GM12878 (cell line): ENCODE measurements at regions not wholly inside any gene's neighbourhood (a gene's known extent, or its start where the extent isn't known, plus 50 kb on each side); places are given as distances from the start of the nearest gene placed in this dataset.
A peak's percentile ranks its signal among the peaks of the same experiment; 100 is the strongest.

Experiments
- ATF3 ChIP-seq: IDR thresholded peaks from 2 replicates; pipeline ENCODE4 v1.6.1; 2011; ENCODE audit warnings: low read depth, mild to moderate bottlenecking, low read length, moderate library complexity, borderline replicate concordance; ENCODE audit errors: extremely low read depth
- BCL3 ChIP-seq: IDR thresholded peaks from 2 replicates; pipeline ENCODE4 v1.6.1; 2011; ENCODE audit warnings: borderline replicate concordance, low read depth, mild to moderate bottlenecking, moderate library complexity, low read length; ENCODE audit not compliant: insufficient read depth, poor library complexity, severe bottlenecking
- BRCA1 ChIP-seq: IDR thresholded peaks from 2 replicates; pipeline ENCODE4 v1.6.1; 2011; ENCODE audit warnings: low read depth, low read length, improper control_type of control experiment
- CBFB ChIP-seq: IDR thresholded peaks from 2 replicates; pipeline ENCODE4 v1.6.1; 2016; ENCODE audit warnings: antibody characterized with exemption, low read depth
- CREM ChIP-seq: IDR thresholded peaks from 2 replicates; pipeline ENCODE4 v1.6.1; 2014; ENCODE audit warnings: antibody characterized with exemption, low read depth
- GATAD2B ChIP-seq: fragments of 450-650 bp; conservative IDR thresholded peaks from 2 replicates; pipeline ENCODE4 v1.6.1; 2017; ENCODE audit warnings: low read depth, mild to moderate bottlenecking, moderate library complexity
- HDAC2 ChIP-seq: fragments of 200-600 bp; sonication (generic); IDR thresholded peaks from 2 replicates; pipeline ENCODE4 v1.6.1; 2017
- IKZF1 ChIP-seq: fragments of 450-650 bp; conservative IDR thresholded peaks from 2 replicates; pipeline ENCODE4 v1.6.1; 2017; ENCODE audit warnings: antibody characterized with exemption, mild to moderate bottlenecking
- IRF3 ChIP-seq: fragments of 450-650 bp; IDR thresholded peaks from 2 replicates; pipeline ENCODE4 v1.6.1; 2014; ENCODE audit warnings: mild to moderate bottlenecking
- IRF5 ChIP-seq: fragments of 450-650 bp; IDR thresholded peaks from 2 replicates; pipeline ENCODE4 v1.6.1; 2017; ENCODE audit warnings: borderline replicate concordance
- MEF2B ChIP-seq: fragments of 450-650 bp; IDR thresholded peaks from 2 replicates; pipeline ENCODE4 v1.6.1; 2018; ENCODE audit warnings: mild to moderate bottlenecking, moderate library complexity; ENCODE audit not compliant: partially characterized antibody, poor library complexity, severe bottlenecking
- MLLT1 ChIP-seq: fragments of 450-650 bp; IDR thresholded peaks from 2 replicates; pipeline ENCODE4 v1.6.1; 2016; ENCODE audit warnings: mild to moderate bottlenecking
- MTA3 ChIP-seq: IDR thresholded peaks from 2 replicates; pipeline ENCODE4 v1.6.1; 2012; ENCODE audit warnings: low read length, inconsistent platforms, borderline replicate concordance
- PBX3 ChIP-seq: IDR thresholded peaks from 2 replicates; pipeline ENCODE4 v1.6.1; 2011; ENCODE audit warnings: mild to moderate bottlenecking, low read depth, low read length, moderate library complexity; ENCODE audit not compliant: insufficient replicate concordance
- PML ChIP-seq: IDR thresholded peaks from 2 replicates; pipeline ENCODE4 v1.6.1; 2012; ENCODE audit warnings: low read length, inconsistent platforms
- POU2F2 ChIP-seq: IDR thresholded peaks from 3 replicates; pipeline ENCODE4 v1.6.1; 2011; ENCODE audit warnings: low read depth, mild to moderate bottlenecking, low read length, borderline replicate concordance
- RB1 ChIP-seq: fragments of 450-650 bp; formaldehyde crosslinking; IDR thresholded peaks from 2 replicates; pipeline ENCODE4 v1.6.1; 2017; ENCODE audit warnings: mild to moderate bottlenecking, borderline replicate concordance
- RBBP5 ChIP-seq: fragments of 200-600 bp; sonication (generic); conservative IDR thresholded peaks from 2 replicates; pipeline ENCODE4 v1.6.1; 2016
- SIN3A ChIP-seq: IDR thresholded peaks from 2 replicates; pipeline ENCODE4 v1.6.1; 2012; ENCODE audit warnings: low read depth, low read length, improper control_type of control experiment
- SMAD5 ChIP-seq: IDR thresholded peaks from 2 replicates; pipeline ENCODE4 v1.6.1; 2016; ENCODE audit warnings: antibody characterized with exemption, low read depth
- SMARCA5 ChIP-seq: fragments of 450-650 bp; IDR thresholded peaks from 2 replicates; pipeline ENCODE4 v1.6.1; 2017; ENCODE audit warnings: mild to moderate bottlenecking
- STAT1 ChIP-seq: fragments of 450-650 bp; conservative IDR thresholded peaks from 2 replicates; pipeline ENCODE4 v1.6.1; 2014; ENCODE audit warnings: antibody characterized with exemption, mild to moderate bottlenecking
- TARDBP ChIP-seq: IDR thresholded peaks from 2 replicates; pipeline ENCODE4 v1.6.1; 2016; ENCODE audit warnings: borderline replicate concordance
- TBL1XR1 ChIP-seq: IDR thresholded peaks from 2 replicates; pipeline ENCODE4 v1.6.1; 2012; ENCODE audit warnings: low read depth, low read length, improper control_type of control experiment
- ZBED1 ChIP-seq: IDR thresholded peaks from 2 replicates; pipeline ENCODE4 v1.6.1; 2016; ENCODE audit warnings: borderline replicate concordance

- TF ChIP-seq HDAC2 (no peak), BCL3 (no peak), TARDBP (no peak; the same call in 1 of the 2 replicates), BRCA1 (no peak), TBL1XR1 (no peak), RB1 (peak; percentile 60; the same call in 1 of the 2 replicates), ZBED1 (no peak; the same call in 1 of the 2 replicates), PBX3 (peak; percentile 32), SMAD5 (peak; percentile 43; the same call in 1 of the 2 replicates), MLLT1 (peak; percentile 100), MEF2B (peak; percentile 21), PML (peak; percentile 89; the same call in 1 of the 2 replicates), GATAD2B (no peak; the same call in 1 of the 2 replicates), CBFB (peak; percentile 65), SIN3A (peak; percentile 71; the same call in 1 of the 2 replicates), ATF3 (0 out of 2 replicates have a peak, but pooled peaks have one; percentile 25), POU2F2 (peak; percentile 82; the same call in 2 of the 3 replicates), RBBP5 (no peak), CREM (peak; percentile 97), SMARCA5 (peak; percentile 58), IRF3 (peak; percentile 45; the same call in 1 of the 2 replicates), IKZF1 (peak; percentile 73), STAT1 (0 out of 2 replicates have a peak, but pooled peaks have one; percentile 36), IRF5 (no peak), MTA3 (no peak)
Observed at GRCh38 chr2:61764035-61764800, 89.6 kb downstream of the FAM161A start (continued).
